Tibial artery (tissue), 4 donors: ENCODE measurements at regions not wholly inside any gene's neighbourhood (a gene's known extent, or its start where the extent isn't known, plus 50 kb on each side); places are given as distances from the start of the nearest gene placed in this dataset.
"Not testable (repeated sequence)": the region's sequence is repeated elsewhere in the genome, so short reads cannot be mapped to it uniquely, and the experiment has no call there.

Experiments used
- DNase-seq, 2 donors: peaks; one replicate each; pipeline ENCODE4 v3.0.0-alpha.2; 2019
- H3K27ac ChIP-seq, 2 donors: fragments of 200-600 bp; sonication (generic) in 1 of 2; 1 replicate in 1 of 2; 2 replicates in 1 of 2; pipeline ENCODE4 v1.5.1; 2018 to 2019; ENCODE audit warnings: mild to moderate bottlenecking in 1 of 2
- H3K27me3 ChIP-seq, 2 donors: fragments of 200-600 bp; sonication (generic) in 1 of 2; one replicate each; pipeline versions ENCODE4 v1.5.1 to v1.6.0; 2016 to 2019
- H3K36me3 ChIP-seq, 3 donors: fragments of 200-600 bp; sonication (generic) in 2 of 3; one replicate each; pipeline ENCODE4 v1.5.1; 2016 to 2019; ENCODE audit warnings: mild to moderate bottlenecking in 2 of 3
- H3K4me1 ChIP-seq, 4 donors: fragments of 200-600 bp; sonication (generic) in 2 of 4; 1 replicate in 3 of 4; 2 replicates in 1 of 4; pipeline ENCODE4 v1.5.1; 2016 to 2019
- H3K4me3 ChIP-seq, 2 donors: fragments of 200-600 bp; sonication (generic) in 1 of 2; 1 replicate in 1 of 2; 2 replicates in 1 of 2; pipeline ENCODE4 v1.5.1; 2018 to 2019; ENCODE audit warnings: mild to moderate bottlenecking in 2 of 2
- H3K9me3 ChIP-seq, 3 donors: fragments of 200-600 bp; sonication (generic) in 1 of 3; one replicate each; pipeline ENCODE4 v1.5.1; 2016 to 2019
- CTCF ChIP-seq, 2 experiments: fragments of 200-600 bp in 1 of 2; fragments of 450-650 bp in 1 of 2; IDR thresholded peaks; one replicate each; pipeline ENCODE4 v1.5.1; 2017 to 2019; ENCODE audit warnings: antibody characterized with exemption in 2 of 2, mild to moderate bottlenecking in 1 of 2, moderate library complexity in 1 of 2
- intact Hi-C: fragments of 100-400 bp; cut with DNase I; formaldehyde crosslinking; loops from one replicate; pipeline ENCODE4 v1.15.0; 2023; ENCODE audit warnings: low total_unique reads

GRCh38 chr4:186805020-186805820, 81.6 kb upstream of the FAT1 start:
- TF ChIP-seq CTCF (IDR thresholded peaks at IDR 0.05): no peak
- Histone ChIP-seq H3K9me3 (no peaks in the 10 kb centered on the region), H3K27ac (no peak overlapping the region), H3K36me3 (no peaks in the 10 kb centered on the region), H3K4me1 (no peaks in the 10 kb centered on the region), H3K4me3 (no peak overlapping the region), H3K27me3 (no peaks in the 10 kb centered on the region)
- DNase-seq: no peak
- intact Hi-C loops: no loop called here

- H3K36me3 ChIP-seq, H3K27ac ChIP-seq, H3K4me1 ChIP-seq, intact Hi-C loops, H3K27me3 ChIP-seq, H3K9me3 ChIP-seq, DNase-seq, H3K4me3 ChIP-seq: not testable (repeated sequence)
Measured at GRCh38 chr4:186805917-186806316, 82.3 kb upstream of the FAT1 start.

GRCh38 chr4:186806679-186807421, 83.2 kb upstream of the FAT1 start:
- Histone ChIP-seq H3K4me1 (no peaks in the 10 kb centered on the region), H3K36me3 (no peaks in the 10 kb centered on the region), H3K9me3 (no peaks in the 10 kb centered on the region), H3K27ac (no peak overlapping the region), H3K4me3 (no peak overlapping the region), H3K27me3 (no peaks in the 10 kb centered on the region)
- TF ChIP-seq CTCF (IDR thresholded peaks at IDR 0.05): no peak
- intact Hi-C loops: no loop called here
- DNase-seq: no peak

- DNase-seq: no peak
- intact Hi-C loops: no loop called here
- no peaks in the 10 kb centered on the region for H3K9me3 ChIP-seq
- no peak for TF ChIP-seq CTCF (IDR thresholded peaks at IDR 0.05)
- H3K4me1 ChIP-seq: no peaks in the 10 kb centered on the region
- no peak overlapping the region for H3K4me3 ChIP-seq
- no peaks in the 10 kb centered on the region for H3K36me3 ChIP-seq
- no peak overlapping the region for H3K27ac ChIP-seq
- H3K27me3 ChIP-seq: no peaks in the 10 kb centered on the region
Measured at GRCh38 chr4:186807808-186808629, 84.4 kb upstream of the FAT1 start.

- Histone ChIP-seq H3K27me3 (no peaks in the 10 kb centered on the region), H3K27ac (no peak overlapping the region), H3K36me3 (no peaks in the 10 kb centered on the region), H3K9me3 (no peaks in the 10 kb centered on the region), H3K4me1 (no peaks in the 10 kb centered on the region), H3K4me3 (no peak overlapping the region)
- TF ChIP-seq CTCF (IDR thresholded peaks at IDR 0.05): no peak
- no peak for DNase-seq
- intact Hi-C loops: no loop called here
Measured at GRCh38 chr4:186808630-186809018, 85.0 kb upstream of the FAT1 start.
